SK-N-SH (cell line): ENCODE measurements at regions not wholly inside any gene's neighbourhood (a gene's known extent, or its start where the extent isn't known, plus 50 kb on each side); places are given as distances from the start of the nearest gene placed in this dataset.

Source experiments
- CTCF ChIA-PET: fragments of 300-600, 350-600 bp; formaldehyde crosslinking; extraction: SDS; loops from one replicate; lab custom pipeline; 2021; lab: Yijun Ruan, JAX
- POLR2A ChIA-PET: fragments of 350-600 bp; sonication (Branson Sonifier 250); formaldehyde crosslinking; extraction: SDS; loops from one replicate; lab custom pipeline; 2020; ENCODE audit warnings: antibody characterized with exemption, inconsistent platforms; lab: Yijun Ruan, JAX
- DNase-seq: peaks from one replicate; pipeline ENCODE4 v3.0.0; 2012
- H2AFZ ChIP-seq: fragments of 200-600 bp; sonication (generic); 2 replicates; pipeline ENCODE4 v1.8.1; 2016; ENCODE audit warnings: antibody characterized with exemption, mild to moderate bottlenecking, low read depth
- H3F3A ChIP-seq: fragments of 200-600 bp; sonication (generic); replicated peaks from 2 replicates; pipeline ENCODE3; 2016; ENCODE audit warnings: antibody characterized with exemption, mild to moderate bottlenecking; ENCODE audit not compliant: insufficient read depth
- H3K27ac ChIP-seq, 2 experiments: fragments of 200-500 bp in 1 of 2; fragments of 200-600 bp in 1 of 2; sonication (Bioruptor generic) in 1 of 2; sonication (generic), shearing (Covaris generic) in 1 of 2; 2 replicates each; pipeline versions ENCODE4 v1.5.1 to v1.6.1; 2014 to 2016; ENCODE audit warnings: low read depth in 2 of 2, inconsistent platforms in 1 of 2, low read length in 1 of 2, mild to moderate bottlenecking in 1 of 2, mixed read lengths in 1 of 2
- H3K27me3 ChIP-seq: fragments of 200-600 bp; sonication (generic), shearing (Covaris generic); 2 replicates; pipeline ENCODE4 v1.6.1; 2016; ENCODE audit warnings: mixed run types; ENCODE audit not compliant: insufficient read depth
- H3K36me3 ChIP-seq, 2 experiments: fragments of 200-500 bp in 1 of 2; fragments of 200-600 bp in 1 of 2; sonication (Bioruptor generic) in 1 of 2; sonication (generic) in 1 of 2; replicated peaks in 1 of 2; 2 replicates each; pipeline versions ENCODE3 to v1.5.1; 2014 to 2016; ENCODE audit warnings: low read length in 1 of 2, mild to moderate bottlenecking in 1 of 2; ENCODE audit not compliant: insufficient read depth in 2 of 2, control insufficient read depth in 1 of 2
- H3K4me1 ChIP-seq, 2 experiments: fragments of 200-500 bp in 1 of 2; fragments of 200-600 bp in 1 of 2; sonication (Bioruptor generic) in 1 of 2; sonication (generic), shearing (Covaris generic) in 1 of 2; 2 replicates each; pipeline versions ENCODE4 v1.5.1 to v1.6.1; 2014 to 2016; ENCODE audit warnings: low read depth in 1 of 2, low read length in 1 of 2, mixed run types in 1 of 2; ENCODE audit not compliant: insufficient read depth in 2 of 2, control insufficient read depth in 1 of 2
- H3K4me2 ChIP-seq: fragments of 200-600 bp; sonication (generic), shearing (Covaris generic); 2 replicates; pipeline ENCODE4 v1.6.1; 2017; ENCODE audit warnings: mixed run types
- H3K4me3 ChIP-seq, 2 experiments: fragments of 200-500 bp in 1 of 2; fragments of 200-600 bp in 1 of 2; sonication (Bioruptor generic) in 1 of 2; sonication (generic), shearing (Covaris generic) in 1 of 2; 2 replicates each; pipeline versions ENCODE4 v1.5.1 to v1.8.1; 2014 to 2016; ENCODE audit warnings: low read depth in 2 of 2, inconsistent platforms in 1 of 2, low read length in 1 of 2, mild to moderate bottlenecking in 1 of 2, mixed read lengths in 1 of 2, moderate library complexity in 1 of 2
- H3K79me2 ChIP-seq: fragments of 200-600 bp; sonication (generic); 2 replicates; pipeline ENCODE4 v1.8.1; 2017; ENCODE audit warnings: mild to moderate bottlenecking; ENCODE audit not compliant: insufficient read depth
- H3K9ac ChIP-seq: fragments of 200-600 bp; sonication (generic); 2 replicates; pipeline ENCODE4 v1.6.1; 2017; ENCODE audit warnings: mixed run types
- H3K9me2 ChIP-seq: fragments of 200-600 bp; sonication (generic); 2 replicates; pipeline ENCODE4 v1.6.1; 2017; ENCODE audit warnings: mixed run types
- H3K9me3 ChIP-seq: fragments of 200-600 bp; sonication (generic); 2 replicates; pipeline ENCODE4 v1.6.1; 2017; ENCODE audit warnings: mixed run types, mild to moderate bottlenecking, moderate library complexity
- H4K20me1 ChIP-seq: fragments of 200-600 bp; sonication (generic); 2 replicates; pipeline ENCODE4 v1.6.1; 2017; ENCODE audit warnings: mild to moderate bottlenecking, mixed run types; ENCODE audit not compliant: insufficient read depth
- ELF1 ChIP-seq: IDR thresholded peaks from 2 replicates; pipeline ENCODE4 v1.4.0; 2012
- EP300 ChIP-seq, 2 experiments: IDR thresholded peaks; 2 replicates each; pipeline versions ENCODE4 v1.4.0 to v1.6.1; 2012; ENCODE audit warnings: borderline replicate concordance in 1 of 2, low read depth in 1 of 2, low read length in 1 of 2
- EZH2phosphoT487 ChIP-seq: fragments of 200-600 bp; sonication (generic); IDR thresholded peaks from 2 replicates; pipeline ENCODE4 v1.6.1; 2017; ENCODE audit warnings: low read depth, mixed run types, mild to moderate bottlenecking, antibody characterized with exemption, moderate library complexity, borderline replicate concordance
- FOSL2 ChIP-seq: IDR thresholded peaks from 2 replicates; pipeline ENCODE4 v1.4.0; 2012; ENCODE audit warnings: low read depth, mild to moderate bottlenecking, moderate library complexity, borderline replicate concordance
- FOXJ3 ChIP-seq: sonication (generic); formaldehyde crosslinking; IDR thresholded peaks from 2 replicates; pipeline ENCODE4 v1.5.1; 2020; ENCODE audit warnings: mild to moderate bottlenecking, missing genetic modification reagents
- GABPA ChIP-seq: IDR thresholded peaks from 2 replicates; pipeline ENCODE4 v1.4.0; 2012; ENCODE audit warnings: low read depth, mild to moderate bottlenecking
- GATA2 ChIP-seq: sonication (generic); formaldehyde crosslinking; IDR thresholded peaks from 2 replicates; pipeline ENCODE4 v1.5.0; 2020; ENCODE audit warnings: mild to moderate bottlenecking, missing genetic modification reagents
- MAX ChIP-seq: IDR thresholded peaks from 2 replicates; pipeline ENCODE4 v1.4.0; 2012; ENCODE audit warnings: low read depth
- MEF2A ChIP-seq: IDR thresholded peaks from 2 replicates; pipeline ENCODE4 v1.4.0; 2012; ENCODE audit warnings: low read depth, borderline replicate concordance
- MXI1 ChIP-seq: IDR thresholded peaks from 2 replicates; pipeline ENCODE4 v1.6.1; 2012; ENCODE audit warnings: mild to moderate bottlenecking, low read depth, low read length, improper control_type of control experiment
- NFIC ChIP-seq: IDR thresholded peaks from 2 replicates; pipeline ENCODE4 v1.4.0; 2012; ENCODE audit warnings: borderline replicate concordance
- NRF1 ChIP-seq: IDR thresholded peaks from 2 replicates; pipeline ENCODE4 v1.6.1; 2012; ENCODE audit warnings: low read depth, mild to moderate bottlenecking, low read length
- POLR2AphosphoS5 ChIP-seq: IDR thresholded peaks from 2 replicates; pipeline ENCODE4 v1.6.1; 2012; ENCODE audit warnings: low read depth, low read length
- RAD21 ChIP-seq: IDR thresholded peaks from 2 replicates; pipeline ENCODE4 v1.6.1; 2012; ENCODE audit warnings: mild to moderate bottlenecking, low read length
- RCOR1 ChIP-seq: fragments of 150-350 bp; IDR thresholded peaks from 2 replicates; pipeline ENCODE4 v1.6.1; 2017; ENCODE audit warnings: antibody characterized with exemption, low read length
- RFX5 ChIP-seq: IDR thresholded peaks from 2 replicates; pipeline ENCODE4 v1.6.1; 2012; ENCODE audit warnings: mild to moderate bottlenecking, improper control_type of control experiment, low read length
- RXRA ChIP-seq: IDR thresholded peaks from 2 replicates; pipeline ENCODE4 v1.4.0; 2012; ENCODE audit warnings: low read depth, mild to moderate bottlenecking, borderline replicate concordance
- TAF1 ChIP-seq: IDR thresholded peaks from 2 replicates; pipeline ENCODE4 v1.6.1; 2012; ENCODE audit warnings: low read depth, mild to moderate bottlenecking, low read length, moderate library complexity, borderline replicate concordance
- USF2 ChIP-seq: fragments of 150-350 bp; IDR thresholded peaks from 2 replicates; pipeline ENCODE4 v1.6.1; 2017; ENCODE audit warnings: antibody characterized with exemption, low read length, low read depth, borderline replicate concordance
- YY1 ChIP-seq: IDR thresholded peaks from 2 replicates; pipeline ENCODE4 v1.4.0; 2012; ENCODE audit warnings: low read depth, mild to moderate bottlenecking
- WGBS: methylation state at CpG from one replicate; pipeline ENCODE4 v1.1.6; 2017; ENCODE audit warnings: low lambda C conversion rate; 5-methylcytosine and 5-hydroxymethylcytosine counted together
- TF ChIP-seq, protein P1 (sequence below): fragments of 200-600 bp; sonication (generic); IDR thresholded peaks from 2 replicates; pipeline ENCODE4 v1.6.1; 2017; ENCODE audit warnings: antibody characterized with exemption, mild to moderate bottlenecking, moderate library complexity

DNA sequence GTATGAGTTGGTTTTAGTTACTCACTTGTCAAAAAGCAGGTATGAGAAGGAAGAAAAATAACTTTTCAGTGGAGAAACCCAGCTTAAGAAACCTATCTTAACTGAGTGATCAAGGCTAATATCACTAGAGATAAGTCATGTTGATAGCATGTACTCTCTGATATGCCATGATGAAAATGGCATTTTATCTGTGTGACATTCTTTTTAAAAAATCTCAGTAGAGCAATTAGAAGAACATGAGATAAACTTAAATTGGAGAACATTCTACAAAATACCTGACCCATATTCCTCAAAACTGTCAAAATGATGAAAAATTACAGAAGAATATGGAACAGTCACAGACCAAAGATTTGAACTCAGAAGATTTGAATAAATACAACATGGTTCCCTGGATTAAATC is 912.4 kb upstream of the ATXN7L3B start:
- Histone ChIP-seq H3K4me3 (no peak overlapping the region), H2AFZ (no peak overlapping the region), H3K4me2 (no peak overlapping the region), H3K4me1 (no peaks in the 10 kb centered on the region), H3K27me3 (no peaks in the 10 kb centered on the region), H3K9ac (no peak overlapping the region), H3K79me2 (no peaks in the 10 kb centered on the region), H3K27ac (no peak overlapping the region), H3K36me3 (no peaks in the 10 kb centered on the region), H3K9me2 (no peaks in the 10 kb centered on the region), H3K9me3 (no peaks in the 10 kb centered on the region), H4K20me1 (no peaks in the 10 kb centered on the region), H3F3A (no peaks in the 10 kb centered on the region)
- DNase-seq, result no peak
- POLR2A ChIA-PET, result no interaction called here
- TF ChIP-seq RXRA (no peak), USF2 (no peak), MEF2A (no peak), EP300 (IDR thresholded peaks at IDR 0.05; ENCODE audit: borderline replicate concordance in 1 of 2, low read depth in 1 of 2, low read length in 1 of 2) (no peak), RCOR1 (no peak), GABPA (no peak), NFIC (no peak), TAF1 (no peak), EZH2phosphoT487 (no peak), GATA2 (no peak), YY1 (no peak), POLR2AphosphoS5 (no peak)
- TF ChIP-seq, protein P1, sequence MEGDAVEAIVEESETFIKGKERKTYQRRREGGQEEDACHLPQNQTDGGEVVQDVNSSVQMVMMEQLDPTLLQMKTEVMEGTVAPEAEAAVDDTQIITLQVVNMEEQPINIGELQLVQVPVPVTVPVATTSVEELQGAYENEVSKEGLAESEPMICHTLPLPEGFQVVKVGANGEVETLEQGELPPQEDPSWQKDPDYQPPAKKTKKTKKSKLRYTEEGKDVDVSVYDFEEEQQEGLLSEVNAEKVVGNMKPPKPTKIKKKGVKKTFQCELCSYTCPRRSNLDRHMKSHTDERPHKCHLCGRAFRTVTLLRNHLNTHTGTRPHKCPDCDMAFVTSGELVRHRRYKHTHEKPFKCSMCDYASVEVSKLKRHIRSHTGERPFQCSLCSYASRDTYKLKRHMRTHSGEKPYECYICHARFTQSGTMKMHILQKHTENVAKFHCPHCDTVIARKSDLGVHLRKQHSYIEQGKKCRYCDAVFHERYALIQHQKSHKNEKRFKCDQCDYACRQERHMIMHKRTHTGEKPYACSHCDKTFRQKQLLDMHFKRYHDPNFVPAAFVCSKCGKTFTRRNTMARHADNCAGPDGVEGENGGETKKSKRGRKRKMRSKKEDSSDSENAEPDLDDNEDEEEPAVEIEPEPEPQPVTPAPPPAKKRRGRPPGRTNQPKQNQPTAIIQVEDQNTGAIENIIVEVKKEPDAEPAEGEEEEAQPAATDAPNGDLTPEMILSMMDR, result no peak
- CTCF ChIA-PET, result no interaction called here

GRCh38 chr12:73629171-73629570 is 908.5 kb upstream of the ATXN7L3B start:
- no peak for DNase-seq
- H3K27ac ChIP-seq, result no peak overlapping the region
- H3K4me2 ChIP-seq, result no peak overlapping the region
- H3K36me3 ChIP-seq, result no peaks in the 10 kb centered on the region
- CTCF ChIA-PET, result no interaction called here
- H3K79me2 ChIP-seq, result no peaks in the 10 kb centered on the region
- H3K4me1 ChIP-seq, result no peaks in the 10 kb centered on the region
- H2AFZ ChIP-seq, result no peak overlapping the region
- WGBS, result 11% methylated on average over 5 of the region's 5 CpGs
- H3K9me3 ChIP-seq, result no peaks in the 10 kb centered on the region
- no peaks in the 10 kb centered on the region for H4K20me1 ChIP-seq
- H3K27me3 ChIP-seq, result no peaks in the 10 kb centered on the region
- no peaks in the 10 kb centered on the region for H3F3A ChIP-seq
- no peak overlapping the region for H3K4me3 ChIP-seq
- no peaks in the 10 kb centered on the region for H3K9me2 ChIP-seq
- POLR2A ChIA-PET, result no interaction called here
- no peak overlapping the region for H3K9ac ChIP-seq
- no peak for TF ChIP-seq MXI1
- no peak for TF ChIP-seq RAD21
- no peak for TF ChIP-seq YY1
- no peak for TF ChIP-seq EZH2phosphoT487
- no peak for TF ChIP-seq POLR2AphosphoS5
- no peak for TF ChIP-seq NRF1
- no peak for TF ChIP-seq FOXJ3 (CRISPR knock-in tag)
- TF ChIP-seq ELF1, result no peak
- TF ChIP-seq FOSL2, result no peak
- TF ChIP-seq MAX, result no peak
- TF ChIP-seq GABPA, result no peak
- no peak for TF ChIP-seq MEF2A
- TF ChIP-seq, protein P1, result no peak
- no peak for TF ChIP-seq RFX5
- no peak for TF ChIP-seq USF2
